ENCODE measurements at regions not wholly inside any gene's neighbourhood (a gene's known extent, or its start where the extent isn't known, plus 50 kb on each side); places are given as distances from the start of the nearest gene placed in this dataset.
"Not testable (repeated sequence)": the region's sequence is repeated elsewhere in the genome, so short reads cannot be mapped to it uniquely, and the experiment has no call there.

DNA sequence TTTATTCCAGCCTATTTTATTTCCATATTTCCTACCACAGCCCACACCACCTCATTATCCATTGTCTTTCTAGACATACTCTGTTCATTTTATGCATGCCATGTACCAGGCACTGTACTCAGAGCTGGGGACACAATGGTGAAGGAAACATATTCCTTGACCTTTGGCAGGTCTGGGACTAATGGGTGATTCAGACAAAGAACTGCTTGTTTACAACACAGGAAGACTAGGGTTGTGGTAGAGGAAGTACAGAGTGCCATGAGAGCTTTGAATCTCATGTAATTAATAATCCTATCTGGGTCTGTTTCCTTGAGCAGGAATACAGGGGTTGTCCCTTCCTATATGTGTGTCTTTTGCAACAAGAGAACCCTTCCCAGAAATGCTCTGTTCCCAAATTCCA, 75.1 kb upstream of the NUDT10 start (continued):
- TF ChIP-seq SRF (IDR thresholded peaks at IDR 0.05; ENCODE audit: low read depth in 2 of 2, low read length in 2 of 2) (no peak), KAT2A (conservative IDR thresholded peaks at IDR 0.05; ENCODE audit: control insufficient read depth, low read depth, low read length) (no peak), TARDBP (IDR thresholded peaks at IDR 0.05; ENCODE audit: borderline replicate concordance) (no peak), ZNF207 (IDR thresholded peaks at IDR 0.05; ENCODE audit: borderline replicate concordance) (no peak), BCL11A (IDR thresholded peaks at IDR 0.05; ENCODE audit: low read depth, low read length) (no peak), SIX5 (IDR thresholded peaks at IDR 0.05; ENCODE audit: low read depth, low read length, severe bottlenecking) (no peak), USF1 (IDR thresholded peaks at IDR 0.05; ENCODE audit: borderline replicate concordance, extremely low read length, insufficient read depth, low read depth, low read length) (no peak)

GRCh38 chrX:51262271-51262670, 70.4 kb upstream of the NUDT10 start:
- CTCF ChIA-PET; intact Hi-C loops (cut with micrococcal nuclease; ENCODE audit: unreplicated experiment); H3K9me3 ChIP-seq (replicated peaks; ENCODE audit: control insufficient read depth, insufficient read depth, low read length); H3K79me2 ChIP-seq (ENCODE audit: control insufficient read depth, insufficient read depth, low read length); POLR2A ChIA-PET; ATAC-seq; SMC1A ChIA-PET (ENCODE audit: uncharacterized antibody, unreplicated experiment); FAIRE-seq; H4K20me1 ChIP-seq (ENCODE audit: control insufficient read depth, insufficient read depth); H2AFZ ChIP-seq (ENCODE audit: control insufficient read depth, low read depth, low read length); H3K4me3 ChIP-seq; H3K4me2 ChIP-seq (ENCODE audit: control insufficient read depth, insufficient read depth); H3K27me3 ChIP-seq (replicated peaks in 1 of 2; ENCODE audit: control insufficient read depth in 2 of 2, insufficient read depth in 2 of 2, low read length in 1 of 2); DNase-seq (ENCODE audit: low read depth, low spot score); BruUV-seq (replicated peaks); H3K4me1 ChIP-seq (ENCODE audit: control insufficient read depth, insufficient read depth, low read length); H3K36me3 ChIP-seq (ENCODE audit: control insufficient read depth in 2 of 2, insufficient read depth in 2 of 2, low read length in 1 of 2); H3K27ac ChIP-seq (ENCODE audit: control insufficient read depth, insufficient read depth); H3K9ac ChIP-seq (ENCODE audit: control insufficient read depth, insufficient read depth, low read length); RAD21 ChIA-PET (ENCODE audit: unreplicated experiment); in situ Hi-C loops (cut with MboI): not testable (repeated sequence)
- 42% methylated on average over 9 of the region's 13 CpGs for WGBS (ENCODE audit: insufficient coverage, insufficient replicate concordance, low lambda C conversion rate, missing lambda C conversion rate)

Data from GM12878 (cell line).